Hypothalamus (tissue), 51 donors: ENCODE measurements at regions not wholly inside any gene's neighbourhood (a gene's known extent, or its start where the extent isn't known, plus 50 kb on each side); places are given as distances from the start of the nearest gene placed in this dataset.
"Not testable (repeated sequence)": the region's sequence is repeated elsewhere in the genome, so short reads cannot be mapped to it uniquely, and the experiment has no call there.

Experiments used
- DNase-seq, 51 donors: peaks; one replicate each; lab custom pipeline; 2025; lab: John Stamatoyannopoulos, UW

- DNase-seq = no peak
Observed at GRCh38 chr9:84054341-84055010, 73.9 kb downstream of the RMI1 start.

- DNase-seq = no peak
Observed at GRCh38 chr9:84057662-84058061, 77.1 kb downstream of the RMI1 start.

GRCh38 chr9:84059936-84060335 is 79.3 kb downstream of the RMI1 start:
- DNase-seq = no peak

- peak in 1 of 51 donors; percentile 17 for DNase-seq
Observed at GRCh38 chr9:84061613-84062193, 81.1 kb downstream of the RMI1 start.

- peak in 3 of 51 donors; percentile 0 to 5 (median 1) for DNase-seq
Observed at GRCh38 chr9:84062538-84062937, 81.9 kb downstream of the RMI1 start.

- DNase-seq = no peak
Observed at GRCh38 chr9:84067821-84068220, 87.2 kb downstream of the RMI1 start.

- no peak for DNase-seq
Observed at GRCh38 chr9:84068872-84069271, 88.3 kb downstream of the RMI1 start.

- no peak for DNase-seq
Observed at GRCh38 chr9:84070590-84070989, 90.0 kb downstream of the RMI1 start.

GRCh38 chr9:84072621-84073180 is 92.1 kb downstream of the RMI1 start:
- no peak for DNase-seq

GRCh38 chr9:84075004-84075403 is 94.4 kb downstream of the RMI1 start:
- no peak for DNase-seq

- DNase-seq = no peak
Observed at GRCh38 chr9:84076384-84076783, 95.8 kb downstream of the RMI1 start.

- not testable (repeated sequence) for DNase-seq
Observed at GRCh38 chr9:84077816-84078215, 97.2 kb downstream of the RMI1 start.

GRCh38 chr9:84079994-84080393 is 99.4 kb downstream of the RMI1 start:
- no peak for DNase-seq

GRCh38 chr9:84101964-84102632 is 121.5 kb downstream of the RMI1 start:
- peak in 7 of 51 donors; percentile 1 to 9 (median 4) for DNase-seq

GRCh38 chr9:84103651-84104377 is 123.2 kb downstream of the RMI1 start:
- no peak for DNase-seq

GRCh38 chr9:84107081-84107480 is 126.5 kb downstream of the RMI1 start:
- DNase-seq = no peak

GRCh38 chr9:84107995-84108394 is 127.4 kb downstream of the RMI1 start:
- no peak for DNase-seq

- no peak for DNase-seq
Observed at GRCh38 chr9:84111726-84112125, 131.1 kb downstream of the RMI1 start.

- DNase-seq = no peak
Observed at GRCh38 chr9:84121991-84122523, 141.5 kb downstream of the RMI1 start.

- DNase-seq = no peak
Observed at GRCh38 chr9:84122572-84122971, 142.0 kb downstream of the RMI1 start.
